GM19438 (cell line): ENCODE measurements at regions not wholly inside any gene's neighbourhood (a gene's known extent, or its start where the extent isn't known, plus 50 kb on each side); places are given as distances from the start of the nearest gene placed in this dataset.

Experiments used
- ATAC-seq: cut with Tn5 transposase; IDR thresholded peaks from one replicate; pipeline ENCODE4 v1.9.1; 2021; ENCODE audit warnings: low read depth; ENCODE audit not compliant: unreplicated experiment

DNA sequence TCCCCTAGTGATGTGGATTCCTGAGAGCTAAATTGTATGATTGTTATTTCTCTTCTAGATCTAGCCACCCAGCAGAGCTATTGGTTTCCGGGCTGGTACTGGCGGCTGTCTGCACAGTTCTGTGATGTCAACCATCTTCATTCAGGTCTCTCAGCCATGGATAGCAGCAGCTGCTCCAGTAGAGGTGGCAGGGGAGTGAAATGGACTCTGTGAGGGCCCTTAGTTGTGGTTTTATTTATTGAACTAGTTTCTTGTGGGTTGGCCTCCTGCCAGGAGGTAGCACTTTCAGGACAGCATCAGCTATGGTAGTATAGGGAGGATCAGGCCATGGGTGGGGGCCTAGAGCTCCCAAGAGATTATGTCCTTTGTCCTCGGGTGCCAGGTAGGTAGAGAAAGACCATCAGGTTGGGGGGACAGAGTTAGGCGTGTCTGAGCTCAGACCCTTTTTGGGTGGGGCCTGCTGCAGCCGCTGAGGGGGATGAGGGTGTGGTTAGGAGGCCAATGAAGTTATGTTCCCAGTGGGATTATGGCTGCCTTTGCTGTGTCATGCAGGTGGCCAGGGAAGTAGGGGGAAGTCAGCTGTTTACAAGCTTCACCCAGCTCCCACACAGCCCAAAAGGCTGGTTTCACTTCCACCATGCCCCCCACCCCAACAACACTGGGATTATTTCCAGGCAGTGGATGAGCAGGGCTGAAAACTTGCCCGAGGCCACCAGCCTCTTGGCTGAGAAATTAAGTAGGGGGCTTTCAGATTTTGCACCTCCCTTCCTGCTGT is 55.1 kb upstream of the RGS4 start:
- no peak for ATAC-seq

DNA sequence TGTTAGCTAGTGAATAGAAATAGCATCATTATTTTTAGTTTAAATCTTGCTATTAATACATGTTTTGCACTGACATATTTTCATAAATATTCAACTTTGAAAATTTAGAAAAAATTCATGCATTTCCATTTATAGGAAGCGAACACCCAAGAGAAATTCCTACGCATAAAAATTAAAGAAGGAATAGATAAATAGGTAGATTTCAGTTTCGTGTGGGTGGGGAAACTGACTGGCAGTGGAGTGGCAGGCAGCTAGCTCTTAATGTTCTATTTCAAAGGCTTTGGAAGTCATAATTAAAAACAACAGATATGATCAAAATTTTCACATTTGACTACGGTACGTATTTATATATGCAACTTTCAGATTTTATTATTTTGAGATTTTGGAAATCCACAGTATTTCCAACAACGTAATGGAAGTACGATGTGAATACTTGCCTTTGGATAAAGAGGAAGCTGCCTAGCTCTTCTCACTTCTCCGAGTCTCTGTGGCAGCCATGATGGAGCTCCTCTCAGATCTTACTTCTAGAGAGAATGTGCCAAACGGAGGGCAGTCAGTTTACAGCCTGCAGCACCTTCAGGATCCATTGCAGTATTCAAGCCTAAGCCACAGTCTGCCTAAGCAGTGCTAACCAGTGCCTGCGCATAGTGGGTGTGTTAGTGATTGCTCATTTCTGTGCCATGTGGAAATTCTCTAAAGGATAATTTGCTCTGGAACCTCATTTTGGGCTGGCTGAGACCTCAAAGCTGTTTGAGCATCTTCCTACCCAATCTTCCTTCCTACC is 62.9 kb upstream of the RGS4 start:
- no peak for ATAC-seq

DNA sequence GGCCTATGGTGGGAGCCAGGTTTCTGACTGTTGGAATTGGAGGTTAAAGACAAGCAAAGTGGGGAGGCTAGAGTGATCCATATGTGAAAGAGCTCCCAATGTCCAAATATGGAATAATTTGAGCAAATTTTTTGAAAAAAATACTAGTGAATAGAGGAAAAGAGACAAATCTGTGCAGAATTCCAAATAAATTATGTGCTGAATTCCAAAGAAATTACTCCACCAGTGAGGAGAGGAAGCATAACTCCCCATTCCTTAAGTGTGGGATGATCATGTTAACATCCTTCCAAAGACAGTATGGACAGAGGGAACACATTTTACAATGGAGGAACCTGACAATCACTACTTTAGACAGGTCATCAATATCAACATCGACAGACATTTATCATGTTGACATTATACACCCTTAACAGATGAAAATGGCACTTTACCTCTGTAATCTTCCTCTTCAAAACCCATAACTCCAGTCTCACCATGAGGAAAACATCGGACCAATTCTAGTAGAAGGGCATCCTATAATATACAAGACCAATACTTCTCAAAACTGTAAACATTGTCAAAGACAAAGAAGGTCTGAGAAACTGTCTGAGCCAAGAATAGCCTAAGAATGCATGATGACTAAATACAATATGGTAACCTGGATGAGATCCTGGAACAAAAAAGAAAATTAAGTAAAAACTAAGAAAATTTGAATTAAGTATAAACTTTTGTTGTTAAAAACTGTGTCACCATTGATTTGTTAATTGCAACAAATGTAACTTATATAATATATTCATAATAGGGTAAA is 71.5 kb upstream of the RGS4 start:
- no peak for ATAC-seq

DNA sequence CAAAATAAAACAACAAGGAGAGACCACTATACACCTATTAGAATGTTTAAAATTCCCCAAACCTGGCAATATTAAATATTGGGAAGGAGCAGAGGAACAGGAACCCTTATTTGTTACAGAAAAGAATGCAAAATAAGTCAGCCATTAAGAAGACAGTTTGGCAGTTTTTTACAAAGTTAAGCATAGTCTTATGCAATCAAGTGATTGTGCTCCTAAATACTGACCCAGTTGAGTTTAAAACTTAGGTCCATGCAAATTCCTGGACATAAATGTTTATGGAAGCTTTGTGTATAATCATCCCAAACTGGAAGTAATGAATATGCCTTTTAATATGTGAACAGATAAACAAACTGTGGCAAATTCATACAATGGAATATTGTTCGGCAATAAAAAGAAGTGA is 72.9 kb upstream of the RGS4 start:
- ATAC-seq, result no peak

DNA sequence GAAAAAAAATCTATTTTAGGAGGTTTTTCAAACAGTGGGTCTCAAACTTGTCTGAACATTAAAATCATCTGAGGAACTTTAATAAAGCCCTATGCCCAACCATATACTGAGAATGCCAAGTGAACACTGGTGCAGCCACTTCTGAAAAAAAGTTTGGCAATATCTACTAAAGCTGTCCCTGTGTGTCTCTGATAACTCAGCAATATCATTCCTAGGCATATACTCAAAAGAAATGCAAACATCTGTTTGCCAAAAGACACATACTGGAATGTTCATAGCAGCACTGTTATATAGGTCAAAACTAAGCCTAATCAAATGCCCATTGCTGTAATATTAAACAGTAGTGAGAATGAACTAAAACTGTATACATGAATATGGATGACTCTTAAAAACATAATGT is 74.2 kb upstream of the RGS4 start:
- no peak for ATAC-seq

DNA sequence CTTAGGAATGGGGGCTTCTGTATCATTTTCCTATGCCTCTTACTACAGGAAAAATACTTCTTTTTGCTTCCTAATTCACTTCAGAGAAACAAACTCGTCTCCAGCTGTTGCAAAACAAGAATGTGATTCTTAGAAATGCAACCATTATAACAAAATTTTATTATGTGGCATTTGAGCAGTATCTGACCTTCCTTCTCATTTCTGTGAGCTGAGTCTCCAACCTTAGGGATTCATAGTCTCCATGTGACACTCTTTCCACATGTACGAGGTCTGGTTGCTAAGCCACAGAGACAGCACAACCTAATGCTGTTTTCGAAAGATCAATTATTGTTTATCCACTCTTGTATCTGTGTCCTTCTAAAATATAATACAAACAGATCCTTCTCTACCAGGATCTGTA is 75.3 kb upstream of the RGS4 start:
- ATAC-seq, result no peak

DNA sequence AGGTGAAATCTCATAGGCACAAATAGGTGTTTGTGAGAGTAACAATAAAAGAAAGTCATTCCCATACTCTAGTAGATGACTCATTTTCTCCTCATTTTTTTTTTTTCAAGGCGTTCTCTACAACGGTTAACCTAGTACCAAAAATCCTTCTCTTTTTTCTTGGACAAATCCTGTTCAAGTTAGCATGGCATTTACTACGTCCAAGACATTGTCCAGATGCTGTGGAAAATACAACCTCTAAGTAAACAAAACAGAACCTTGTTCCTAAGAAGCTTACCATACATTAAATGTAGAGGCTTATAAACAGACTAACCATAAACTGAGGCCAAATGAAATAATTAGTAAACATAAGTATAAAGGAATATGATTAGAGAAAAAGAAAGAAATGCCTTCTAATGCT is 76.2 kb upstream of the RGS4 start:
- ATAC-seq, result no peak

DNA sequence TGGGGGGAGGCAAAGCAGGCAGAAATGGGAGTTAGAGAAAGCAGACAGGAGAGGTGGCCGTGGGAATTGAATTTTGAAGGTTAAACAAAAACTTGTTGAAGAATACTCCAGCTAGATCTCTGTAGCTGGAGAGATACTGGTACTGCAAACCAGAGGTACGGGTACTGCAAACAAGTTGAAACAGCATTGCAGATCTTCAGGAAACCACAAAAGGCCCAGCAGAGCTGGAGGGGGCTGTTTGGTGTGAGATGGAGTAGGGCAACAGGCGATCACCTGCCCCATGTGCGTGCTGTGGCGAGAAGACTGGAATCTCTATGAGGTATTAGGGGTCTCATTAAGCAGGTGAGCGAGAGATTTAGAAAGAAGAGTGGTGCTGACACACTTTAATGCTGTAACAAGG is 77.7 kb upstream of the RGS4 start:
- no peak for ATAC-seq

DNA sequence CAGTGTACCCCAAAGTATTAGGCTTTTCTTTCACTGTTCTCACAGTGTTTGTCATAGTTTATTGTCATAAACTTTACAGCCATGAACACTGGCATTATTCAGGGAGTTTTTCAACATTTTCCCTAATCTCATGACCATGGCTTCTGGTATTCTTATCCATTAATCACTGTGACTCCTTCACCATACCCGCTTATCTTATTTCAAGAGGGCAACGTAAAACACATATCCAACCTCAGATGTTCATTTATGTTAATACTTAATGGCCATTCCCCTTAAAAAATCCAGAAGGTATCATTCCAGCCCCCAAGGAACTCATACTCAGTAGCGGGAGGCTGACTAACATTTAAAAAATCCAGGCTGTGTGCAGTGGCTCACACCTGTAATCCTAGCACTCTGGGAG is 78.5 kb upstream of the RGS4 start:
- no peak for ATAC-seq

DNA sequence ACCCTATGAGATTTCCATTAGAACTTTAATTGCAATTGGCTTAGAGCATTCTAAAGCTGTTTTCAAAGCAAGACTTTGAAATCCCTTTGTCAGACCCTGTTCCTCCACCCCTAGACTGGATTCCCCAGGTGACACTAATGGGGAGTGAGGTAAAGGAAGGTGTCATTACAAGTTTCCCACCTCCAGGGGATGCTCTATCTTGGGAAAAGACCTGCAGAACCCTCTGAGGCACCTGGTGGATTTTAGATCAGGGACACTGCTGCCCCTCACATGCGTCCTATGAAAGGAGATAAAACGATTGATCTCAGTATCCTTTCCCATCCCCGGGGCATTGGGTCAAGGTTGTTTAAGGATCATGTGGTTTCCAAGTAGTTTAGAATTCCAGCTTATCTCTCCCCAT is 80.3 kb upstream of the RGS4 start:
- ATAC-seq, result no peak

DNA sequence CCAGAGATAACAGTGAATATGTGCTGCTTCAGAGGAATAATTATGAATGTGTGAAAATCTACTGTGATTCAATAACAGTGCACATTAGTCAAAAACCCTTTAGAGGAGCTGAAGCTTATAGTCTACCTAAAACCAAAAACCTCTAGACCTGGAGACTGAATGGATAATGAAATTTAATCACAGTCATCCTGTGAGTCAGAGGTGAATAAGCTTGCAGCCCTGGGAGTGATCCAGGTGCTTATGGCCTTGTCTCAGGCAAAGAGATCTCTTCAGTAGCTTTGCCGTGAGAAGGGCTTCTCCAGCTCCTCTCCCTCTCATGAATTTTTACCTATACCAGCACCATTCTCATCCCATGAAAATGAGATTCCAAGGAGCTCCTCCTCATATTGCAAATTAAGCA is 81.3 kb upstream of the RGS4 start:
- ATAC-seq, result no peak

DNA sequence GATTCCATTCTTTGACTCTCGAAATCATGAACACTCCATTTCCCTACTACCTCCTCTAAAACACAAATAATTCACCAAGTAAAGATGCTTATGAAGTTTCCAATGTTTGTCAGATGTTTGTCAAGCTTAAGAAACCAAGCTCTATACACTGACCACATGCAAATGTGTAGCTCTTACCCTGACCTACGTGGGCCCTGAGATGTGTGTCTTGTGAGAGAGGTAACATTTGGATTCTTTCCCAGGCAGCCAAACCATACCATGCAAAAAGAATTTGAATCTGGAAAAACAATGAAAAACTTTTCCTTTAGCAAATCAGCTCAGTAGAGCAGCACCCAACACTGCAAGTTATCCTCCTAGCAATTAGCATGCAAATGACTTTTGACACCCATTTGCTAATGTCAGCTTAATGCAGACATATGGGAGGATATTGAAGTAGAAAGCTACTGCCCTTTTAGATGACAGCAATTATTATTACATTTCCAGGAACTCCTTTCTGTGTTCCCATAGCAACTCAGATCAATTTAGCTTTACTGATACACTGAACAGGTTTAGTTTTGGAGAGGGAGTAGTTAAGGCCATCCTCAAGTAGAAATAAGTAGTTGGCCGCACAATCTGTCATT is 83.2 kb upstream of the RGS4 start:
- ATAC-seq, result no peak

DNA sequence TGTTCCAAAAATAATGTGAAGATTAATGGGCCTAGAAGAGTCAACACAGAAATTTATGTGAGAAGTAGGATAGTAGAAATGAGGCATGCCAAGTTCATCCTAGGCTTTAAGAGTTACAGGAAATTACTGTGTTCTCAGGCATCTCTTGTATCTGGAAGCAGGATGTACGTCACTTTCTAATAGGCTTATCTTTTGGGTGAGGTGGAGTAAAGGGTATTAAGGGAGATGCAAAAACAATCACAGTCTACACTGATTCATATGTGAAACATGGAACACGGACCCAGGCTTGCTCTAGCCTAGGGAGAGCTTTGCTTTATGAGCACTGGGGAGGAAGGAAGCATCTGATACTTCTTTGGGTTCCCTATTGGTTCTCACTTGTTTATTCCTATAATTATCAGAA is 84.5 kb upstream of the RGS4 start:
- ATAC-seq, result no peak

DNA sequence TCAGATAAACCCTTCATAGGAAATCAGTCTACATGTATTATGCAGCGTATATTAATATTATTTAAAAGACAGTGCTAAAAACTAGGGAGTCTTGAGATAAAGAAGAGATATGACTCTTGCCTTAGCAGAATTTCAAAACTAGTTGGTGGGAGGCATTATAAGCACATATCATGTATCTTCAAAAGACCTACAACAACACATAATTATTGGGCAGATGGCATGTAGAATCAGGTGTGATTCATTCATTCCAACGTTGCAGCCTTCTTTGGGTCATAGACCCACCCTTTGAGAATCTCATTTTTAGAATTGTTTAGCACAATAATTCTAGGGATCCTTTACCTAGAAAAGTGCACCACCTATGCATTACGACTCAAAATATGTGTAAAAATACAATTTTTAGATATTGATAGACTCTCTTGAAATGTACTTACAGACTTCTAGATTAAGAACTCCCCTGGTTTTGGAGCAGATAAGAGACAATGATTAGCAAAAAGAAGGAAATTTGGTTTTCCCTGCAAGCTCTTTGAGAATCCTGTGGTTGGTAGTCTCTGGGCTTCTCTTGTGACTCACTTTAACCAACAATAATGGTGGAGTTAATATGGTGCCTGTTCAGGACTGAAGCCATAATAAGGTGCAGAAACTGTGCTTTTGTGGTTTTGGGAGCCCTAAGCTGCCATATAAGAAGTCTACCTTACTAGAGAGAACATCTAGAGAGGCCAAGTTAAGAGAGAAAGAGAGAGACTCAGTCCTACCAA is 85.3 kb upstream of the RGS4 start:
- ATAC-seq, result no peak

DNA sequence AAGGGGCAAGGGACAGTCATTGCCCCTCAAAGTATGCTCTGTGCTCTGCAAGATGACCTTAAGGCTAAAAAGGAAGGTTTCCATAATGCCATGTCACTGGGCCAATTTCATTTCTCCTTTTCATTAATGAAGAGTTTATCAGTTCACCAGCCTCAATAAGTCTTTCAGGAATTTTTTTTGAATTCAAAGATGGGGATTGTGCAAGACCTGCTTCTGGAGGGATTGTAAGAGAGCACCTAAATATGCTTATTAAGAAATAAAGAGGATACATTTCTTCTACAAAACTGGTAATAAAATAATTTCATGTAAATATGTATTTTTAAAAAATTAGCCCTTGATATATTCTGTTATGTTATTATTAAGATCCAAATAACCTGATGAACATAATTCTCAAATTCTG is 86.8 kb upstream of the RGS4 start:
- ATAC-seq, result no peak

DNA sequence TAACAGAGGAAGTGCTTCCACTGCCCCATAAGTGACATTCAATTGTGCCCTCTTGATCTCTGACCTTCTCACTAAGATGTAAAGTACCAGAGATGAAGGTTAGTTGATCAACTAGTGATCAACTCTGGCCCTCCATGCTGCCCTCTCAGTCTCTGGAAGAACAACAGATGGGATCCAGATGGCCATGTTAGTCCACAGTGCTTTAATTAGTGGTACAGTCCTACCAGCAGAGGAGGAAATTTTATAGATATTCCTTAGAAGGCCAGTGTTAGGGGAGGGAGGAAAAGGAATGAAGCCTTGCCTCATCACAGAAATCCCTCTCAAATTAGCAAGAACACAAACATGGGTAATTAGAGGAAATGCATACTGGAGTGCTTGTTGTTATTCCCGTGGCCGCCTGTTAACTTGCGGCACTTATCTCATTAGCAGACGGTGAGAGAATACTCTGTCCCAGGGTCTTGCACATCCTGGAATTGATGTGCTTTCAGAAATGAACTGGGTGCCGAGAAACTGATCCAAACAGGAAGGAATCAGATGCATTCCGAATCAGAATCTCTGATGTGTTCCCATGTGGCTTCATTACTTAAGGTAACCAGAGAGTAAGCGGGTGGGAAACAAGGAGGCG is 91.1 kb upstream of the RGS4 start:
- no peak for ATAC-seq

DNA sequence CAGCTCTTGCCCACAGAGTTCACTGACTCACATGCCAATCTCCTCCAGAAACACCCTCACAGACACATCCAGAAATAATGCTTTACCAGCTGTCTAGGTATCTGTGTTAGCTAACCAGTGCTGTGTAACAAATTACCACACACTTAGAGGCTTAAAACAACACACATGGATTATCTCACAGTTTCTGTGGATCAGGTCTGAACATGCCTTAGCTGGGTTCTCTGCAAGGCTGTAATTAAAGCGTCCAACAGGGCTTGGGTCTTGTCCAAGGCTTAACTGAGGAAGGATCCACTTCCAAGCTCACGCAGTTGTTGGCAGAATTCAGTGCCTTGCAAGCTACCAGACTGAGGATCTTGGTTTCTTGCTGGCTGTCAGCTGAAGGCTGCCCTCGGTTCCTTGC is 92.5 kb upstream of the RGS4 start:
- ATAC-seq, result no peak

DNA sequence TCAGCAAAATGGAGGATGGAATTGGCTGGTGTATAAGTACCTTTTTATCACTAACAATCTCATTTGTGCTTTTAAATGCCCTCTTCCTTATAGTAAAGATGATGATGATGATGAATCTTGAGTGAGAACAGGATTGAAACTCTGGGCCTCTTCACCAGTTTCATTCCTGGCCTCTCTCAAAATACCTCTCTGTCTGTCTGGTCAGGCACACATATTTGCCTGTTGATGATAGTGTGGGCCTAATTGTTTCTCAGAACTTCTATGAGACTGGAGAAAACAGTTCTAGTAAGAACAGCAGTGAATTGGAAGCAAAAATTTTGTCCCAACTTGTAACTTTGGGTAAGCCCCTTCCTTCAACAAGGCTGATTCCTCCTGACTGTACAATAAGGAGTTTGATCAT is 94.4 kb upstream of the RGS4 start:
- ATAC-seq, result no peak

DNA sequence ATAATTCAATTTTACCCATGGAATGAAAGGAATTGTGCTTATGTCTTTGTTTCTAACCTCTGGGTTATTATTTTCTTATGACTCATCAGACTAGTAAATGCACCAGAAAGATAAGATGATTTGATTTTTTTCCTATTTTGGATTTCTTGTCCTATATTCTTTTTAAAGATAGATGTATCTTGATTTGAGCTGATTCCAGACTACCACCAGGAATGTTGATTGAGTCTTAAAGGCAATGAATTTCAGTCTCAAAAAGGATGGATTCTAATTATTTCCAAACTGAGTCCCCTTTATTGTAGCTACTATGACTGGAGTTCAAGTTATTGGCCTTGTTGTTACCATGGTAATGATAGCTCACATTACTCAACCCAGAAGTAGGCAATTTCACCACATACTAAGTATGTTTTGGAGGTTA is 95.8 kb upstream of the RGS4 start:
- no peak for ATAC-seq

DNA sequence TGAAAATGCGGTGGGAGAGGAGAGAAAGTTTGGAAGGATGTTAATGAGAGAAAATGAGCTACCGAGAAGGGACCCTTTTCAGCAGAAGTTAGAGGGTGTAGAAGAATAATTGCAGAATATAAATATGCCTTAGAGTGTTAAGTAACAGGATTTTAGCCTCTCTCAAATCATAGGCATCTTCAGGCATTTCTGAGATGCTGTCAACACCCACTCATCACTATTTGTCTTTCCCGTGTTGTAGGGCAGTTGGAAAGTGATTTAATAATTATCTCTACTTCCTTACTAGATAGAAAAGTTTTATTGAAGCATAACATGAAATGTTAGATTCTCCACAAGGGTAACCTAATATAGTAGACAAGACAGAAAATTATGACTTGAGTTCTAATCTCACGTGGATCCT is 96.4 kb upstream of the RGS4 start:
- no peak for ATAC-seq
